HCT116 (cell line): ENCODE measurements at regions not wholly inside any gene's neighbourhood (a gene's known extent, or its start where the extent isn't known, plus 50 kb on each side); places are given as distances from the start of the nearest gene placed in this dataset.

Source experiments
- ATAC-seq: fragments of 200-7000 bp; cut with Tn5 transposase; 2 replicates; pipeline ENCODE4 v1.9.1; 2020; ENCODE audit warnings: mild to moderate bottlenecking, moderate library complexity
- BruUV-seq: library from RNA; stranded (reverse); fragments of 400-500 nt; replicated peaks from 2 replicates; lab custom pipeline; 2021; lab: Mats Ljungman, UMichigan
- CTCF ChIA-PET: fragments of 300-600 bp; sonication (Branson Sonifier 250); formaldehyde crosslinking; loops from one replicate; lab custom pipeline; 2021; ENCODE audit warnings: antibody characterized with exemption; lab: Charles Lee
- POLR2A ChIA-PET: fragments of 300-600, 350-600 bp; sonication (Branson Sonifier 250); formaldehyde crosslinking; loops from one replicate; lab custom pipeline; 2021; ENCODE audit warnings: antibody characterized with exemption; lab: Charles Lee
- RAD21 ChIA-PET, 2 experiments: fragments of 300-600 bp; sonication (Branson Sonifier 250); formaldehyde crosslinking; loops; one replicate each; lab custom pipeline; 2023; ENCODE audit warnings: low total read pairs in 2 of 2; ENCODE audit not compliant: uncharacterized antibody in 2 of 2, unreplicated experiment in 2 of 2, low non-redundant PET in 1 of 2; lab: Charles Lee
- DNase-seq: peaks from one replicate; pipeline ENCODE4 v3.0.0-alpha.2; 2010; ENCODE audit warnings: low read depth, low spot score
- H2AFZ ChIP-seq: fragments of 200-600 bp; shearing (Covaris generic), sonication (generic); 2 replicates; pipeline ENCODE4 v1.6.1; 2017; ENCODE audit warnings: low read depth, mixed run types, mixed read lengths, antibody characterized with exemption, low read length; ENCODE audit not compliant: poor library complexity, severe bottlenecking
- H3K27ac ChIP-seq: 2 replicates; pipeline ENCODE4 v1.5.1; 2012; ENCODE audit warnings: low read depth, low read length
- H3K27me3 ChIP-seq: fragments of 200-600 bp; sonication (generic); 2 replicates; pipeline ENCODE4 v1.6.1; 2016; ENCODE audit warnings: mixed run types, low read length, mixed read lengths; ENCODE audit not compliant: insufficient read depth
- H3K36me3 ChIP-seq, 2 experiments: fragments of 200-500 bp in 1 of 2; fragments of 200-600 bp in 1 of 2; sonication (Bioruptor generic) in 1 of 2; sonication (generic) in 1 of 2; 2 replicates each; pipeline versions ENCODE4 v1.5.1 to v1.6.1; 2014 to 2016; ENCODE audit warnings: low read length in 2 of 2, inconsistent platforms in 1 of 2, mixed read lengths in 1 of 2, mixed run types in 1 of 2; ENCODE audit not compliant: insufficient read depth in 2 of 2, control insufficient read depth in 1 of 2
- H3K4me1 ChIP-seq, 2 experiments: fragments of 200-600 bp in 1 of 2; sonication (generic) in 1 of 2; 2 replicates each; pipeline versions ENCODE4 v1.5.1 to v1.6.1; 2012 to 2017; ENCODE audit warnings: low read length in 2 of 2, inconsistent platforms in 1 of 2, mild to moderate bottlenecking in 1 of 2, mixed read lengths in 1 of 2, mixed run types in 1 of 2, moderate library complexity in 1 of 2; ENCODE audit not compliant: insufficient read depth in 2 of 2, control insufficient read depth in 1 of 2
- H3K4me2 ChIP-seq: fragments of 200-600 bp; sonication (generic); 2 replicates; pipeline ENCODE4 v1.6.1; 2017; ENCODE audit warnings: mixed run types, low read length, mixed read lengths
- H3K4me3 ChIP-seq, 2 experiments: fragments of 200-600 bp in 1 of 2; sonication (generic) in 1 of 2; replicated peaks in 1 of 2; 2 replicates each; pipeline ENCODE4 v1.5.1; 2011 to 2016; ENCODE audit warnings: low read length in 2 of 2, control low read depth in 1 of 2, low read depth in 1 of 2, mild to moderate bottlenecking in 1 of 2, mixed read lengths in 1 of 2, mixed run types in 1 of 2
- H3K79me2 ChIP-seq: fragments of 200-600 bp; sonication (generic); 2 replicates; pipeline ENCODE4 v1.6.1; 2017; ENCODE audit warnings: mild to moderate bottlenecking, mixed run types, low read length, moderate library complexity, mixed read lengths; ENCODE audit not compliant: insufficient read depth
- H3K9ac ChIP-seq: fragments of 200-600 bp; sonication (generic); 2 replicates; pipeline ENCODE4 v1.6.1; 2016; ENCODE audit warnings: low read length, mixed read lengths
- H3K9me2 ChIP-seq: fragments of 200-600 bp; sonication (generic), shearing (Covaris generic); 2 replicates; pipeline ENCODE4 v1.6.1; 2017; ENCODE audit warnings: mixed run types, mild to moderate bottlenecking, moderate library complexity; ENCODE audit not compliant: insufficient read depth
- H3K9me3 ChIP-seq, 2 experiments: fragments of 200-500 bp in 1 of 2; fragments of 200-600 bp in 1 of 2; sonication (Bioruptor generic) in 1 of 2; sonication (generic) in 1 of 2; 2 replicates each; pipeline ENCODE4 v1.6.1; 2014 to 2017; ENCODE audit warnings: low read length in 2 of 2, mixed read lengths in 2 of 2, inconsistent platforms in 1 of 2, low read depth in 1 of 2, mild to moderate bottlenecking in 1 of 2, mixed run types in 1 of 2, moderate library complexity in 1 of 2; ENCODE audit not compliant: control insufficient read depth in 1 of 2, insufficient read depth in 1 of 2
- H4K20me1 ChIP-seq: fragments of 200-600 bp; sonication (generic), shearing (Covaris generic); 2 replicates; pipeline ENCODE4 v1.6.1; 2017; ENCODE audit warnings: mixed run types, mild to moderate bottlenecking, moderate library complexity; ENCODE audit not compliant: insufficient read depth
- CEBPB ChIP-seq: IDR thresholded peaks from 2 replicates; pipeline ENCODE4 v1.6.1; 2012; ENCODE audit warnings: low read depth
- EGR1 ChIP-seq: IDR thresholded peaks from 2 replicates; pipeline ENCODE4 v1.6.1; 2012; ENCODE audit warnings: low read depth
- EZH2 ChIP-seq: fragments of 200-600 bp; sonication (generic); IDR thresholded peaks from 2 replicates; pipeline ENCODE4 v1.6.1; 2017; ENCODE audit warnings: antibody characterized with exemption, mixed run types
- EZH2phosphoT487 ChIP-seq: fragments of 200-600 bp; IDR thresholded peaks from 2 replicates; pipeline ENCODE4 v1.6.1; 2018; ENCODE audit warnings: antibody characterized with exemption, borderline replicate concordance
- JUND ChIP-seq: IDR thresholded peaks from 2 replicates; pipeline ENCODE4 v1.6.1; 2012
- POLR2A ChIP-seq: IDR thresholded peaks from 2 replicates; pipeline ENCODE4 v1.7.0; 2011; ENCODE audit warnings: borderline replicate concordance; ENCODE audit not compliant: insufficient read depth, insufficient read length; ENCODE audit errors: extremely low read depth
- POLR2AphosphoS5 ChIP-seq: IDR thresholded peaks from 2 replicates; pipeline ENCODE4 v1.6.1; 2011; ENCODE audit warnings: mild to moderate bottlenecking, low read depth, low read length, moderate library complexity
- RAD21 ChIP-seq: IDR thresholded peaks from 2 replicates; pipeline ENCODE4 v1.6.1; 2012; ENCODE audit warnings: low read depth, mild to moderate bottlenecking
- SIN3A ChIP-seq: IDR thresholded peaks from 2 replicates; pipeline ENCODE4 v1.6.1; 2012; ENCODE audit warnings: low read depth
- SP1 ChIP-seq: IDR thresholded peaks from 2 replicates; pipeline ENCODE4 v1.6.1; 2012; ENCODE audit warnings: low read depth
- SRF ChIP-seq: IDR thresholded peaks from 2 replicates; pipeline ENCODE4 v1.6.1; 2012; ENCODE audit warnings: low read depth
- YY1 ChIP-seq: IDR thresholded peaks from 2 replicates; pipeline ENCODE4 v1.6.1; 2011; ENCODE audit warnings: low read length, low read depth, moderate library complexity, mild to moderate bottlenecking; ENCODE audit not compliant: insufficient replicate concordance; ENCODE audit errors: extremely low read depth
- ZFX ChIP-seq: fragments of 450-650 bp; IDR thresholded peaks from 2 replicates; pipeline ENCODE4 v1.6.1; 2017
- ZNF274 ChIP-seq: fragments of 200-500 bp; sonication (Bioruptor generic); IDR thresholded peaks from 2 replicates; pipeline ENCODE4 v1.6.1; 2014; ENCODE audit warnings: mild to moderate bottlenecking, low read depth, low read length, inconsistent platforms
- intact Hi-C: fragments of 100-400 bp; cut with micrococcal nuclease; formaldehyde crosslinking; loops from 2 replicates; pipeline ENCODE4 v1.10.0; 2022
- TF ChIP-seq, protein P1 (sequence below): IDR thresholded peaks from 2 replicates; pipeline ENCODE4 v1.6.1; 2012; ENCODE audit warnings: low read depth
- TF ChIP-seq, protein P2 (sequence below): IDR thresholded peaks from 2 replicates; pipeline ENCODE4 v1.6.1; 2012
- TF ChIP-seq, protein P3 (sequence below): IDR thresholded peaks from 2 replicates; pipeline ENCODE4 v1.6.1; 2011; ENCODE audit warnings: mild to moderate bottlenecking, low read length, moderate library complexity; ENCODE audit not compliant: insufficient replicate concordance; ENCODE audit errors: extremely low read depth

DNA sequence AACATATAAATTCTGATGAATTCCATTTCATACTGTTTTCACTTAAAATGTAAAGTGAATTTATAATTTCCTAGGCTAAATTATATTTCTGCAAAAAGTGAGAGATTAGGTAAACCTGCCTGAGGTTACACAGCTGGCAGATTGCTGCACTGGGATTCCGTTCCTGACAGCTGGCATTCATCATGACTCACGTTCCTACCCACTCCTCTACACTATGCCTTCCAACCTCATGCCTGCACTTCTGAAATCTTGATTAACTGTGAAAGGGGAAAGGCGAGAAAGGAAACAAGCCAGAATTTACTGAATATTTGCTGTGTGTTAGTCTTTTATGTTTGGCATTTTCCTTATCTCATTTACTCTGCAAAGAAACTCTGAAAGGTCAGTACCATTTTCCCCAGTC is 73.3 kb upstream of the MON1B start:
- no peak for DNase-seq
- peaks cover 35% of the 10 kb centered on the region for H3K27me3 ChIP-seq
- no peak overlapping the region for H3K4me2 ChIP-seq
- intact Hi-C loops, result no loop called here
- H3K79me2 ChIP-seq, result no peaks in the 10 kb centered on the region
- no peak for ATAC-seq
- H4K20me1 ChIP-seq, result no peaks in the 10 kb centered on the region
- H3K9me2 ChIP-seq, result no peaks in the 10 kb centered on the region
- ChIA-PET POLR2A (no interaction called here), CTCF (no interaction called here), RAD21 (no interaction called here)
- TF ChIP-seq ZFX, result no peak
- no peak for TF ChIP-seq RAD21
- TF ChIP-seq EGR1, result no peak
- TF ChIP-seq CEBPB, result no peak
- TF ChIP-seq SIN3A, result no peak
- TF ChIP-seq, protein P1, sequence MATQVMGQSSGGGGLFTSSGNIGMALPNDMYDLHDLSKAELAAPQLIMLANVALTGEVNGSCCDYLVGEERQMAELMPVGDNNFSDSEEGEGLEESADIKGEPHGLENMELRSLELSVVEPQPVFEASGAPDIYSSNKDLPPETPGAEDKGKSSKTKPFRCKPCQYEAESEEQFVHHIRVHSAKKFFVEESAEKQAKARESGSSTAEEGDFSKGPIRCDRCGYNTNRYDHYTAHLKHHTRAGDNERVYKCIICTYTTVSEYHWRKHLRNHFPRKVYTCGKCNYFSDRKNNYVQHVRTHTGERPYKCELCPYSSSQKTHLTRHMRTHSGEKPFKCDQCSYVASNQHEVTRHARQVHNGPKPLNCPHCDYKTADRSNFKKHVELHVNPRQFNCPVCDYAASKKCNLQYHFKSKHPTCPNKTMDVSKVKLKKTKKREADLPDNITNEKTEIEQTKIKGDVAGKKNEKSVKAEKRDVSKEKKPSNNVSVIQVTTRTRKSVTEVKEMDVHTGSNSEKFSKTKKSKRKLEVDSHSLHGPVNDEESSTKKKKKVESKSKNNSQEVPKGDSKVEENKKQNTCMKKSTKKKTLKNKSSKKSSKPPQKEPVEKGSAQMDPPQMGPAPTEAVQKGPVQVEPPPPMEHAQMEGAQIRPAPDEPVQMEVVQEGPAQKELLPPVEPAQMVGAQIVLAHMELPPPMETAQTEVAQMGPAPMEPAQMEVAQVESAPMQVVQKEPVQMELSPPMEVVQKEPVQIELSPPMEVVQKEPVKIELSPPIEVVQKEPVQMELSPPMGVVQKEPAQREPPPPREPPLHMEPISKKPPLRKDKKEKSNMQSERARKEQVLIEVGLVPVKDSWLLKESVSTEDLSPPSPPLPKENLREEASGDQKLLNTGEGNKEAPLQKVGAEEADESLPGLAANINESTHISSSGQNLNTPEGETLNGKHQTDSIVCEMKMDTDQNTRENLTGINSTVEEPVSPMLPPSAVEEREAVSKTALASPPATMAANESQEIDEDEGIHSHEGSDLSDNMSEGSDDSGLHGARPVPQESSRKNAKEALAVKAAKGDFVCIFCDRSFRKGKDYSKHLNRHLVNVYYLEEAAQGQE, result no peak
- TF ChIP-seq ZNF274, result no peak
- TF ChIP-seq SRF, result no peak
- no peak for TF ChIP-seq EZH2
- no peak for TF ChIP-seq POLR2AphosphoS5
- TF ChIP-seq, protein P2, sequence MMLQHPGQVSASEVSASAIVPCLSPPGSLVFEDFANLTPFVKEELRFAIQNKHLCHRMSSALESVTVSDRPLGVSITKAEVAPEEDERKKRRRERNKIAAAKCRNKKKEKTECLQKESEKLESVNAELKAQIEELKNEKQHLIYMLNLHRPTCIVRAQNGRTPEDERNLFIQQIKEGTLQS, result no peak
- no peak for TF ChIP-seq JUND
- no peak for TF ChIP-seq POLR2A
- no peak for TF ChIP-seq SP1
- TF ChIP-seq, protein P3, sequence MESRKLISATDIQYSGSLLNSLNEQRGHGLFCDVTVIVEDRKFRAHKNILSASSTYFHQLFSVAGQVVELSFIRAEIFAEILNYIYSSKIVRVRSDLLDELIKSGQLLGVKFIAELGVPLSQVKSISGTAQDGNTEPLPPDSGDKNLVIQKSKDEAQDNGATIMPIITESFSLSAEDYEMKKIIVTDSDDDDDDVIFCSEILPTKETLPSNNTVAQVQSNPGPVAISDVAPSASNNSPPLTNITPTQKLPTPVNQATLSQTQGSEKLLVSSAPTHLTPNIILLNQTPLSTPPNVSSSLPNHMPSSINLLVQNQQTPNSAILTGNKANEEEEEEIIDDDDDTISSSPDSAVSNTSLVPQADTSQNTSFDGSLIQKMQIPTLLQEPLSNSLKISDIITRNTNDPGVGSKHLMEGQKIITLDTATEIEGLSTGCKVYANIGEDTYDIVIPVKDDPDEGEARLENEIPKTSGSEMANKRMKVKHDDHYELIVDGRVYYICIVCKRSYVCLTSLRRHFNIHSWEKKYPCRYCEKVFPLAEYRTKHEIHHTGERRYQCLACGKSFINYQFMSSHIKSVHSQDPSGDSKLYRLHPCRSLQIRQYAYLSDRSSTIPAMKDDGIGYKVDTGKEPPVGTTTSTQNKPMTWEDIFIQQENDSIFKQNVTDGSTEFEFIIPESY, result no peak
- no peak for TF ChIP-seq EZH2phosphoT487
- no peak for TF ChIP-seq YY1
- H2AFZ ChIP-seq, result no peak overlapping the region
- H3K36me3 ChIP-seq, result no peaks in the 10 kb centered on the region
- H3K9ac ChIP-seq, result no peak overlapping the region
- no TSS peak for BruUV-seq
- no peak overlapping the region for H3K4me3 ChIP-seq
- no peaks in the 10 kb centered on the region for H3K9me3 ChIP-seq
- H3K27ac ChIP-seq, result no peak overlapping the region
- H3K4me1 ChIP-seq, result no peaks in the 10 kb centered on the region
